GM19328 (cell line): ENCODE measurements at regions not wholly inside any gene's neighbourhood (a gene's known extent, or its start where the extent isn't known, plus 50 kb on each side); places are given as distances from the start of the nearest gene placed in this dataset.
"Not testable (repeated sequence)": the region's sequence is repeated elsewhere in the genome, so short reads cannot be mapped to it uniquely, and the experiment has no call there.

ENCODE experiments used
- ATAC-seq: cut with Tn5 transposase; IDR thresholded peaks from one replicate; pipeline ENCODE4 v1.9.1; 2021; ENCODE audit warnings: mild to moderate bottlenecking, moderate library complexity; ENCODE audit not compliant: unreplicated experiment

- no peak for ATAC-seq
These were observed 114.3 kb upstream of the ETV6 start for GRCh38 chr12:11535127-11535526.

GRCh38 chr12:11539156-11539555, 110.3 kb upstream of the ETV6 start:
- no peak for ATAC-seq

GRCh38 chr12:11540156-11540555, 109.3 kb upstream of the ETV6 start:
- ATAC-seq = no peak

GRCh38 chr12:11540615-11541310, 108.7 kb upstream of the ETV6 start:
- no peak for ATAC-seq

- ATAC-seq = no peak
These were observed 106.9 kb upstream of the ETV6 start for GRCh38 chr12:11542599-11542998.

GRCh38 chr12:11543457-11544158, 105.9 kb upstream of the ETV6 start:
- ATAC-seq = no peak

GRCh38 chr12:11545484-11546330, 103.8 kb upstream of the ETV6 start:
- peak; percentile 72 for ATAC-seq

- ATAC-seq = not testable (repeated sequence)
These were observed 102.7 kb upstream of the ETV6 start for GRCh38 chr12:11546582-11547270.

- ATAC-seq = not testable (repeated sequence)
These were observed 102.2 kb upstream of the ETV6 start for GRCh38 chr12:11547271-11547646.

- ATAC-seq = no peak
These were observed 100.4 kb upstream of the ETV6 start for GRCh38 chr12:11549119-11549518.

GRCh38 chr12:11553871-11554533, 95.5 kb upstream of the ETV6 start:
- no peak for ATAC-seq

- ATAC-seq = no peak
These were observed 94.3 kb upstream of the ETV6 start for GRCh38 chr12:11555195-11555594.

- no peak for ATAC-seq
These were observed 93.5 kb upstream of the ETV6 start for GRCh38 chr12:11555743-11556625.

- no peak for ATAC-seq
These were observed 92.8 kb upstream of the ETV6 start for GRCh38 chr12:11556682-11557081.

- ATAC-seq = no peak
These were observed 89.7 kb upstream of the ETV6 start for GRCh38 chr12:11559626-11560340.

GRCh38 chr12:11561411-11561810, 88.1 kb upstream of the ETV6 start:
- no peak for ATAC-seq

GRCh38 chr12:11563785-11564739, 85.4 kb upstream of the ETV6 start:
- no peak for ATAC-seq
